A673 (cell line): ENCODE measurements at regions not wholly inside any gene's neighbourhood (a gene's known extent, or its start where the extent isn't known, plus 50 kb on each side); places are given as distances from the start of the nearest gene placed in this dataset.

Source experiments
- BruUV-seq: library from RNA; stranded (reverse); fragments of 400-500 nt; replicated peaks from 2 replicates; lab custom pipeline; 2021; lab: Mats Ljungman, UMichigan
- CTCF ChIA-PET: fragments of 300-600 bp; sonication (Branson Sonifier 250); formaldehyde crosslinking; loops from one replicate; lab custom pipeline; 2022; ENCODE audit warnings: antibody characterized with exemption; lab: Charles Lee
- POLR2A ChIA-PET: fragments of 300-600 bp; sonication (Branson Sonifier 250); formaldehyde crosslinking; loops from one replicate; lab custom pipeline; 2022; ENCODE audit warnings: antibody characterized with exemption; ENCODE audit not compliant: low non-redundant PET; lab: Charles Lee
- DNase-seq: peaks from one replicate; pipeline ENCODE4 v3.0.0-alpha.2; 2015; ENCODE audit warnings: low spot score
- H3K27ac ChIP-seq: fragments of 200-600 bp; sonication (generic); 2 replicates; pipeline ENCODE4 v1.5.1; 2016; ENCODE audit warnings: mixed run types, low read depth, mild to moderate bottlenecking, mixed read lengths, antibody characterized with exemption, low read length; ENCODE audit not compliant: poor library complexity, severe bottlenecking
- H3K27me3 ChIP-seq: fragments of 200-600 bp; sonication (generic); replicated peaks from 2 replicates; pipeline ENCODE4 v1.6.1; 2017; ENCODE audit warnings: mixed run types, low read depth, mild to moderate bottlenecking, mixed read lengths, antibody characterized with exemption, low read length; ENCODE audit not compliant: insufficient read depth, poor library complexity
- H3K36me3 ChIP-seq: fragments of 200-600 bp; sonication (generic); 2 replicates; pipeline ENCODE4 v1.6.1; 2016; ENCODE audit warnings: mixed run types, mild to moderate bottlenecking, mixed read lengths, antibody characterized with exemption, low read length; ENCODE audit not compliant: insufficient read depth, poor library complexity, severe bottlenecking
- H3K4me1 ChIP-seq: fragments of 200-600 bp; sonication (generic); 2 replicates; pipeline ENCODE4 v1.6.1; 2017; ENCODE audit warnings: mixed run types, mild to moderate bottlenecking, mixed read lengths, antibody characterized with exemption, low read length; ENCODE audit not compliant: insufficient read depth, poor library complexity, severe bottlenecking
- H3K4me3 ChIP-seq: fragments of 200-600 bp; sonication (generic); 2 replicates; pipeline ENCODE4 v1.5.1; 2016; ENCODE audit warnings: low read depth, mixed run types, mild to moderate bottlenecking, mixed read lengths, low read length; ENCODE audit not compliant: poor library complexity, severe bottlenecking
- H3K9me3 ChIP-seq: fragments of 200-600 bp; sonication (generic); 2 replicates; pipeline ENCODE4 v1.6.1; 2016; ENCODE audit warnings: mixed run types, low read depth, mild to moderate bottlenecking, mixed read lengths, antibody characterized with exemption, low read length; ENCODE audit not compliant: poor library complexity, severe bottlenecking
- CTCF ChIP-seq: fragments of 300-800, 200-600 bp; sonication (generic); conservative IDR thresholded peaks from 2 replicates; pipeline ENCODE4 v1.5.1; 2017; ENCODE audit warnings: low read depth, mild to moderate bottlenecking, antibody characterized with exemption, low read length, moderate library complexity, mixed read lengths
- EZH2 ChIP-seq: fragments of 200-600 bp; sonication (generic); IDR thresholded peaks from 2 replicates; pipeline ENCODE4 v1.6.1; 2017; ENCODE audit warnings: borderline replicate concordance, low read depth, mild to moderate bottlenecking, mixed read lengths, antibody characterized with exemption, low read length; ENCODE audit not compliant: poor library complexity, severe bottlenecking
- intact Hi-C: fragments of 100-400 bp; cut with micrococcal nuclease; formaldehyde crosslinking; loops from one replicate; pipeline ENCODE4 v1.10.0; 2022; ENCODE audit not compliant: unreplicated experiment

- ChIA-PET CTCF (no interaction called here), POLR2A (no interaction called here)
- intact Hi-C loops = no loop called here
- TF ChIP-seq EZH2 (no peak), CTCF (no peak)
- no peaks in the 10 kb centered on the region for H3K27me3 ChIP-seq
- no peak overlapping the region for H3K4me3 ChIP-seq
- H3K4me1 ChIP-seq = peaks cover 26% of the 10 kb centered on the region
- H3K36me3 ChIP-seq = no peaks in the 10 kb centered on the region
- no peak for DNase-seq
- no TSS peak for BruUV-seq
- no peak overlapping the region for H3K27ac ChIP-seq
- no peaks in the 10 kb centered on the region for H3K9me3 ChIP-seq
Observed at GRCh38 chr2:64203131-64203857, 59.1 kb upstream of the PELI1 start.

GRCh38 chr2:64203858-64204632, 59.8 kb upstream of the PELI1 start:
- DNase-seq = peak; percentile 51
- no peaks in the 10 kb centered on the region for H3K36me3 ChIP-seq
- H3K4me3 ChIP-seq = no peak overlapping the region
- intact Hi-C loops = no loop called here
- H3K27ac ChIP-seq = peak overlapping the region; percentile 73
- H3K4me1 ChIP-seq = peaks cover 25% of the 10 kb centered on the region
- TF ChIP-seq CTCF (no peak), EZH2 (no peak)
- CTCF ChIA-PET = no interaction called here
- POLR2A ChIA-PET = no interaction called here
- no peaks in the 10 kb centered on the region for H3K9me3 ChIP-seq
- BruUV-seq = no TSS peak
- no peaks in the 10 kb centered on the region for H3K27me3 ChIP-seq

- H3K27ac ChIP-seq = peak overlapping the region; percentile 73
Observed at GRCh38 chr2:64204703-64205102, 60.5 kb upstream of the PELI1 start.

More at GRCh38 chr2:64204703-64205102, 60.5 kb upstream of the PELI1 start:
- no peak for DNase-seq
- intact Hi-C loops = no loop called here
- no peaks in the 10 kb centered on the region for H3K36me3 ChIP-seq
- peaks cover 19% of the 10 kb centered on the region for H3K4me1 ChIP-seq
- no peak overlapping the region for H3K4me3 ChIP-seq
- no peaks in the 10 kb centered on the region for H3K9me3 ChIP-seq
- TF ChIP-seq CTCF = no peak
- TF ChIP-seq EZH2 = no peak
- BruUV-seq = no TSS peak
- H3K27me3 ChIP-seq = no peaks in the 10 kb centered on the region
- CTCF ChIA-PET = no interaction called here
- POLR2A ChIA-PET = no interaction called here
